Ishikawa (cell line): ENCODE measurements at regions not wholly inside any gene's neighbourhood (a gene's known extent, or its start where the extent isn't known, plus 50 kb on each side); places are given as distances from the start of the nearest gene placed in this dataset.

ENCODE experiments used
- CREB1 ChIP-seq: IDR thresholded peaks from 2 replicates; pipeline ENCODE4 v1.6.1; 2012; ENCODE audit warnings: low read depth
- EP300 ChIP-seq: IDR thresholded peaks from 2 replicates; pipeline ENCODE4 v1.6.1; 2012; ENCODE audit warnings: borderline replicate concordance
- FOXM1 ChIP-seq: IDR thresholded peaks from 2 replicates; pipeline ENCODE4 v1.6.1; 2012; ENCODE audit warnings: low read depth, borderline replicate concordance
- NFIC ChIP-seq: IDR thresholded peaks from 2 replicates; pipeline ENCODE4 v1.6.1; 2012
- RAD21 ChIP-seq: IDR thresholded peaks from 2 replicates; pipeline ENCODE4 v1.6.1; 2012; ENCODE audit warnings: low read depth
- TAF1 ChIP-seq: IDR thresholded peaks from 2 replicates; pipeline ENCODE4 v1.6.1; 2012; ENCODE audit warnings: low read depth, mild to moderate bottlenecking
- TCF12 ChIP-seq: IDR thresholded peaks from 2 replicates; pipeline ENCODE4 v1.6.1; 2012; ENCODE audit warnings: low read depth
- TEAD4 ChIP-seq: IDR thresholded peaks from 2 replicates; pipeline ENCODE4 v1.6.1; 2012
- YY1 ChIP-seq: IDR thresholded peaks from 2 replicates; pipeline ENCODE4 v1.6.1; 2012; ENCODE audit warnings: low read depth
- TF ChIP-seq, protein P1 (sequence below): IDR thresholded peaks from 2 replicates; pipeline ENCODE4 v1.6.1; 2012
- TF ChIP-seq, protein P2 (sequence below): IDR thresholded peaks from 2 replicates; pipeline ENCODE4 v1.6.1; 2012
- TF ChIP-seq, protein P3 (sequence below): IDR thresholded peaks from 2 replicates; pipeline ENCODE4 v1.6.1; 2012; ENCODE audit warnings: low read depth, mild to moderate bottlenecking

DNA sequence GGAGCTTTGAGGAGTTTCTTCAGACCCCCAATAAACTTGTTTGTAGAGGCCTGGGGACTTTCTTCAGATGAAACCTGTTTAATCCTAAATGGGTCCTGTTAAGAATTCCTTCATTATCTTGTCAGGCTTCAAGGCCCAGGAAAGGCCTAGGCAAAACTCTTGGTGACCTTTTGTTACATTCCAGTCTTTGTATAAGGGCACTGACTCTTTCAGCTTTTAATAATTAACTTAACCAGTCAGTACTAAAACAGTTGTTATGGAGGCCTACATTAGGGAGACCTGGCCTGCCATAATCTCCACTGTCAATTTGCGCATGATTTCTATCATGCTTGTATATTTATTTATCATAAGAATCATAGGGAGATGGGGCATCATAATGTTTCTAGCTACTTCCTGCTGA, 110.2 kb downstream of the FCRL5 start:
- no peak for TF ChIP-seq TCF12
- TF ChIP-seq EP300 = no peak
- TF ChIP-seq, protein P1, sequence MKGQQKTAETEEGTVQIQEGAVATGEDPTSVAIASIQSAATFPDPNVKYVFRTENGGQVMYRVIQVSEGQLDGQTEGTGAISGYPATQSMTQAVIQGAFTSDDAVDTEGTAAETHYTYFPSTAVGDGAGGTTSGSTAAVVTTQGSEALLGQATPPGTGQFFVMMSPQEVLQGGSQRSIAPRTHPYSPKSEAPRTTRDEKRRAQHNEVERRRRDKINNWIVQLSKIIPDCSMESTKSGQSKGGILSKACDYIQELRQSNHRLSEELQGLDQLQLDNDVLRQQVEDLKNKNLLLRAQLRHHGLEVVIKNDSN = no peak
- TF ChIP-seq RAD21 = no peak
- no peak for TF ChIP-seq TEAD4
- TF ChIP-seq, protein P2, sequence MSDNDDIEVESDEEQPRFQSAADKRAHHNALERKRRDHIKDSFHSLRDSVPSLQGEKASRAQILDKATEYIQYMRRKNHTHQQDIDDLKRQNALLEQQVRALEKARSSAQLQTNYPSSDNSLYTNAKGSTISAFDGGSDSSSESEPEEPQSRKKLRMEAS = no peak
- no peak for TF ChIP-seq FOXM1
- TF ChIP-seq YY1 = no peak
- TF ChIP-seq, protein P3, sequence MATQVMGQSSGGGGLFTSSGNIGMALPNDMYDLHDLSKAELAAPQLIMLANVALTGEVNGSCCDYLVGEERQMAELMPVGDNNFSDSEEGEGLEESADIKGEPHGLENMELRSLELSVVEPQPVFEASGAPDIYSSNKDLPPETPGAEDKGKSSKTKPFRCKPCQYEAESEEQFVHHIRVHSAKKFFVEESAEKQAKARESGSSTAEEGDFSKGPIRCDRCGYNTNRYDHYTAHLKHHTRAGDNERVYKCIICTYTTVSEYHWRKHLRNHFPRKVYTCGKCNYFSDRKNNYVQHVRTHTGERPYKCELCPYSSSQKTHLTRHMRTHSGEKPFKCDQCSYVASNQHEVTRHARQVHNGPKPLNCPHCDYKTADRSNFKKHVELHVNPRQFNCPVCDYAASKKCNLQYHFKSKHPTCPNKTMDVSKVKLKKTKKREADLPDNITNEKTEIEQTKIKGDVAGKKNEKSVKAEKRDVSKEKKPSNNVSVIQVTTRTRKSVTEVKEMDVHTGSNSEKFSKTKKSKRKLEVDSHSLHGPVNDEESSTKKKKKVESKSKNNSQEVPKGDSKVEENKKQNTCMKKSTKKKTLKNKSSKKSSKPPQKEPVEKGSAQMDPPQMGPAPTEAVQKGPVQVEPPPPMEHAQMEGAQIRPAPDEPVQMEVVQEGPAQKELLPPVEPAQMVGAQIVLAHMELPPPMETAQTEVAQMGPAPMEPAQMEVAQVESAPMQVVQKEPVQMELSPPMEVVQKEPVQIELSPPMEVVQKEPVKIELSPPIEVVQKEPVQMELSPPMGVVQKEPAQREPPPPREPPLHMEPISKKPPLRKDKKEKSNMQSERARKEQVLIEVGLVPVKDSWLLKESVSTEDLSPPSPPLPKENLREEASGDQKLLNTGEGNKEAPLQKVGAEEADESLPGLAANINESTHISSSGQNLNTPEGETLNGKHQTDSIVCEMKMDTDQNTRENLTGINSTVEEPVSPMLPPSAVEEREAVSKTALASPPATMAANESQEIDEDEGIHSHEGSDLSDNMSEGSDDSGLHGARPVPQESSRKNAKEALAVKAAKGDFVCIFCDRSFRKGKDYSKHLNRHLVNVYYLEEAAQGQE = no peak
- TF ChIP-seq TAF1 = no peak
- TF ChIP-seq CREB1 = no peak
- TF ChIP-seq NFIC = no peak
